K562 (cell line): ENCODE measurements at regions not wholly inside any gene's neighbourhood (a gene's known extent, or its start where the extent isn't known, plus 50 kb on each side); places are given as distances from the start of the nearest gene placed in this dataset.

ENCODE experiments used
- CTCF ChIP-seq, 3 experiments: IDR thresholded peaks in 2 of 3; conservative IDR thresholded peaks in 1 of 3; 2 replicates each; pipeline ENCODE4 v1.5.1; 2011 to 2012; ENCODE audit warnings: low read length in 3 of 3, mild to moderate bottlenecking in 3 of 3, control low read depth in 2 of 3, improper control_type of control experiment in 1 of 3, inconsistent platforms in 1 of 3, low read depth in 1 of 3, mixed read lengths in 1 of 3, moderate library complexity in 1 of 3; ENCODE audit not compliant: insufficient read depth in 2 of 3
- E2F8 ChIP-seq: fragments of 450-650 bp; IDR thresholded peaks from 2 replicates; pipeline ENCODE4 v1.7.1; 2018; ENCODE audit warnings: mild to moderate bottlenecking, low read depth; ENCODE audit not compliant: partially characterized antibody
- NBN ChIP-seq: fragments of 450-650 bp; IDR thresholded peaks from 2 replicates; pipeline ENCODE4 v1.6.1; 2016; ENCODE audit warnings: low read depth, mild to moderate bottlenecking
- PATZ1 ChIP-seq: fragments of 250-450 bp; sonication (Bioruptor Pico); IDR thresholded peaks from 2 replicates; pipeline ENCODE4 v1.5.0; 2020; ENCODE audit warnings: mild to moderate bottlenecking, borderline replicate concordance
- POLR2A ChIP-seq: fragments of 450-650 bp; conservative IDR thresholded peaks from 2 replicates; pipeline ENCODE4 v1.6.1; 2016
- POLR2AphosphoS5 ChIP-seq: IDR thresholded peaks from 2 replicates; pipeline ENCODE4 v1.6.1; 2011; ENCODE audit warnings: mild to moderate bottlenecking, low read depth, low read length, moderate library complexity; ENCODE audit not compliant: control insufficient read depth, insufficient read depth
- POLR2B ChIP-seq: fragments of 450-650 bp; IDR thresholded peaks from 2 replicates; pipeline ENCODE4 v1.6.1; 2018; ENCODE audit warnings: low read depth; ENCODE audit not compliant: partially characterized antibody
- TAF1 ChIP-seq: IDR thresholded peaks from 2 replicates; pipeline ENCODE4 v1.6.1; 2011; ENCODE audit warnings: mild to moderate bottlenecking, low read length, moderate library complexity; ENCODE audit not compliant: insufficient read depth, control insufficient read depth, severe bottlenecking; ENCODE audit errors: extremely low read depth
- ZFP1 ChIP-seq: fragments of 450-650 bp; formaldehyde crosslinking; IDR thresholded peaks from 2 replicates; pipeline ENCODE4 v1.4.0; 2020; ENCODE audit warnings: mild to moderate bottlenecking, mixed read lengths
- ZNF324 ChIP-seq: fragments of 250-450 bp; sonication (Bioruptor Pico); IDR thresholded peaks from 2 replicates; pipeline ENCODE4 v1.4.0; 2020; ENCODE audit warnings: mild to moderate bottlenecking

DNA sequence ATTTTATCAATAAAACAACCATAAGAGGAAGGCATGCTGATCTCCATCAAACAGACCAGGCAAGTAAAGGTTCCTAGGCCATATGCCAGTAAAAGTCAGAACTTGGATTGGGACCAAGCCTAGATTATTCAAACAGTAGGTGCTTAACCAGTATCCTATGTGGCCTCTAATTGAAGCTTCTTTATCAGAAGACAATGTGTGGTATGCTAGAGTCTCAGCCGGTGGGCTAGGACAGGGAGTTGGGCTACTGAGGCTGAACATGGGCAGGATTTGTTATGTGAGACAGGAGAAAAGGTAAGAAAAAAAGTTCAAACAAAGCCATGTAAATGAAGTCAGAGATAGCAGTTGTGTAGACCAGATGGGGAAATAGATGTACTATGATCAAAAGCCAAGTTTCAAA is 413.7 kb upstream of the GHITM start:
- TF ChIP-seq TAF1 = no peak
- TF ChIP-seq CTCF (IDR thresholded peaks at IDR 0.05 in 2 of 3, conservative IDR thresholded peaks at IDR 0.05 in 1 of 3; ENCODE audit: insufficient read depth in 2 of 3, low read depth in 1 of 3, low read length in 3 of 3) = no peak
- no peak for TF ChIP-seq E2F8
- TF ChIP-seq POLR2A = no peak
- TF ChIP-seq ZFP1 (CRISPR knock-in tag) = no peak
- TF ChIP-seq POLR2AphosphoS5 = no peak
- no peak for TF ChIP-seq PATZ1 (CRISPR knock-in tag)
- no peak for TF ChIP-seq ZNF324
- TF ChIP-seq POLR2B = no peak
- no peak for TF ChIP-seq NBN
